ENCODE measurements at regions not wholly inside any gene's neighbourhood (a gene's known extent, or its start where the extent isn't known, plus 50 kb on each side); places are given as distances from the start of the nearest gene placed in this dataset.

DNA sequence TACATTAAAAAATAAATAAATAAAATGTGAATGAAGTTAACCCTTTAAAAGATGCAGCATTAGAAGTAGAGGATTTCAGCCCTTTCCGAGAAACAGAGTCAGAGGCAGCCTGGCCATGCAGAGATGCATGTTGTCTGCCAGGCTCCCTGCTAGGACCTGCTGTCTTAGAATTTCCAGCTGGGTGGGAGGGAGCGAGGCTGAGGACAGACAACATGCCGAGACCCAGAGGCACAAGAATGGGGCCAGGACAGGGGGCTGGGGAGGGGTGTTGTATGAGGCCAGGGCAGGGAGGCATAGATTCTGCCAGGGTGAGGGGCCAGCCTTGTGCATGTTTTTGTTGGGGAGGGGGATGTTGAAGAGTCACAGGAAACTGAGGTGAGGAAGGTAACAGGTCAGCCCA is 68.6 kb upstream of the NEURL1B start:
- POLR2A ChIA-PET = no interaction called here
- no peaks in the 10 kb centered on the region for H3K9me3 ChIP-seq
- no peak for DNase-seq
- TF ChIP-seq, protein P1, sequence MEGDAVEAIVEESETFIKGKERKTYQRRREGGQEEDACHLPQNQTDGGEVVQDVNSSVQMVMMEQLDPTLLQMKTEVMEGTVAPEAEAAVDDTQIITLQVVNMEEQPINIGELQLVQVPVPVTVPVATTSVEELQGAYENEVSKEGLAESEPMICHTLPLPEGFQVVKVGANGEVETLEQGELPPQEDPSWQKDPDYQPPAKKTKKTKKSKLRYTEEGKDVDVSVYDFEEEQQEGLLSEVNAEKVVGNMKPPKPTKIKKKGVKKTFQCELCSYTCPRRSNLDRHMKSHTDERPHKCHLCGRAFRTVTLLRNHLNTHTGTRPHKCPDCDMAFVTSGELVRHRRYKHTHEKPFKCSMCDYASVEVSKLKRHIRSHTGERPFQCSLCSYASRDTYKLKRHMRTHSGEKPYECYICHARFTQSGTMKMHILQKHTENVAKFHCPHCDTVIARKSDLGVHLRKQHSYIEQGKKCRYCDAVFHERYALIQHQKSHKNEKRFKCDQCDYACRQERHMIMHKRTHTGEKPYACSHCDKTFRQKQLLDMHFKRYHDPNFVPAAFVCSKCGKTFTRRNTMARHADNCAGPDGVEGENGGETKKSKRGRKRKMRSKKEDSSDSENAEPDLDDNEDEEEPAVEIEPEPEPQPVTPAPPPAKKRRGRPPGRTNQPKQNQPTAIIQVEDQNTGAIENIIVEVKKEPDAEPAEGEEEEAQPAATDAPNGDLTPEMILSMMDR (IDR thresholded peaks at IDR 0.05; ENCODE audit: insufficient read depth in 1 of 2, low read depth in 1 of 2, low read length in 1 of 2, severe bottlenecking in 1 of 2, unreplicated experiment in 1 of 2) = no peak
- Mint-ChIP-seq H3K4me3 (ENCODE audit: unreplicated experiment) (no peak overlapping the region), H3K4me1 (ENCODE audit: low read depth, unreplicated experiment) (peaks cover 22% of the 10 kb centered on the region), H3K27ac (ENCODE audit: unreplicated experiment) (no peak overlapping the region), H3K27me3 (ENCODE audit: insufficient read depth, unreplicated experiment) (peaks cover 2% of the 10 kb centered on the region), H3K9me3 (ENCODE audit: unreplicated experiment) (no peaks in the 10 kb centered on the region), H3K36me3 (ENCODE audit: insufficient read depth, unreplicated experiment) (no peaks in the 10 kb centered on the region)
- no peak overlapping the region for H3K4me3 ChIP-seq (ENCODE audit: low read depth, low read length)
- BruUV-seq (replicated peaks) = no TSS peak
- H3K27me3 ChIP-seq (replicated peaks; ENCODE audit: control insufficient read depth, insufficient read depth, low read length) = no peaks in the 10 kb centered on the region
- H3K36me3 ChIP-seq (ENCODE audit: control insufficient read depth, insufficient read depth, low read length) = no peaks in the 10 kb centered on the region
- intact Hi-C loops (cut with micrococcal nuclease; ENCODE audit: unreplicated experiment) = loop anchor here (5.0 to 10.0 kb wide), 2 partner anchors 98 to 125 kb away; no protein-coding TSS in a partner anchor
- peaks cover 9% of the 10 kb centered on the region for H3K4me1 ChIP-seq
- CTCF ChIA-PET = no interaction called here

DNA sequence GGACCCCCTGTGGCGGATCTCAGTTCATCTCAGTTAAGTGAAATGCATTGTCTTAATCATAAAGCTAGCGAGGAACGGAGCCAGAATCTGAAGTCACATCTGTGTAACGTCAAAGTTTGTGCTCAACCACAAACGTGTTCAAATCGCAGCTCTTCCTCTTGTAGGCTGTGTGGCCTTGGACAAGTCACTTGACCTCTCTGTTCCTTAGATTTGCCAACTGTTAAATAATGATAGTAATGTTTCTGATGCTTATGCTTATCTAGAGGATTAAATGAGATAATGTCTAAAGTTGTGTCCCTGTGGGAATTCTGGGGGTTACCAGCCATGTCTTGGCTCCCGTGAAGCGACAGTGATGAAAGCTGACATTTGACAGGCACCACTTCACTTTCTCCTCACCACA is 69.2 kb upstream of the NEURL1B start:
- Mint-ChIP-seq H3K4me1 (ENCODE audit: low read depth, unreplicated experiment) (peaks cover 20% of the 10 kb centered on the region), H3K36me3 (ENCODE audit: insufficient read depth, unreplicated experiment) (no peaks in the 10 kb centered on the region), H3K27me3 (ENCODE audit: insufficient read depth, unreplicated experiment) (peaks cover 2% of the 10 kb centered on the region), H3K27ac (ENCODE audit: unreplicated experiment) (no peak overlapping the region), H3K9me3 (ENCODE audit: unreplicated experiment) (no peaks in the 10 kb centered on the region), H3K4me3 (ENCODE audit: unreplicated experiment) (no peak overlapping the region)
- ChIA-PET POLR2A (no interaction called here), CTCF (interaction anchor here (0.6 kb wide), 1 partner anchor 978 kb away, joined by 3 read pairs; no protein-coding TSS in a partner anchor)
- intact Hi-C loops (cut with micrococcal nuclease; ENCODE audit: unreplicated experiment) = loop anchor here (5.0 to 10.0 kb wide), 2 partner anchors 97 to 125 kb away; no protein-coding TSS in a partner anchor
- TF ChIP-seq, protein P1 (IDR thresholded peaks at IDR 0.05; ENCODE audit: insufficient read depth in 1 of 2, low read depth in 1 of 2, low read length in 1 of 2, severe bottlenecking in 1 of 2, unreplicated experiment in 1 of 2) = no peak
- no peaks in the 10 kb centered on the region for H3K27me3 ChIP-seq (replicated peaks; ENCODE audit: control insufficient read depth, insufficient read depth, low read length)
- no peaks in the 10 kb centered on the region for H3K9me3 ChIP-seq
- peaks cover 8% of the 10 kb centered on the region for H3K4me1 ChIP-seq
- H3K36me3 ChIP-seq (ENCODE audit: control insufficient read depth, insufficient read depth, low read length) = no peaks in the 10 kb centered on the region
- BruUV-seq (replicated peaks) = no TSS peak
- DNase-seq = no peak
- H3K4me3 ChIP-seq (ENCODE audit: low read depth, low read length) = no peak overlapping the region

DNA sequence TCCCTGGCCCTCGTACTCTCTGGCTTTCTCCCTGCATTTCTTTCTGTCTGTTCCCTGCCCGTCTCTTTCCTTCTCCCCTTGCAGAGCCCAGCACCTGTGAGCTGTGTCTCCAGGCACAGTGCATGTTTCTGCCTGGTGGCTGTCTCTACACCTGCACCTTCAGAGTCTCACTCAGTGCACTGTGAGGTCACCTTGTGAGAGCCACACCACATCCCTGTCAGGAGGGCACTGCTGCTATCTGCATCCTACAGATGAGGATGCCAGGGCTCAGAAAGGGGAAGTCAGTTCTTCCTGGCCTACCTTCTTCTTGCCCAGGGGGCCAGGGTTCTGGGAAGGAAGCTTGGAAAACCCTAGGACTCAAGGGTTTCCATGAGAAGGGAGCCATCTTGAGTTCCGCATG is 69.7 kb upstream of the NEURL1B start:
- Histone ChIP-seq H3K36me3 (ENCODE audit: control insufficient read depth, insufficient read depth, low read length) (no peaks in the 10 kb centered on the region), H3K4me3 (ENCODE audit: low read depth, low read length) (no peak overlapping the region), H3K9me3 (no peaks in the 10 kb centered on the region), H3K27me3 (replicated peaks; ENCODE audit: control insufficient read depth, insufficient read depth, low read length) (no peaks in the 10 kb centered on the region), H3K4me1 (peaks cover 7% of the 10 kb centered on the region)
- no peaks in the 10 kb centered on the region for H3K27me3 Mint-ChIP-seq (ENCODE audit: insufficient read depth, unreplicated experiment)
- ChIA-PET CTCF (interaction anchor here (0.6 kb wide), 1 partner anchor 979 kb away, joined by 3 read pairs; no protein-coding TSS in a partner anchor), POLR2A (interaction anchor here (0.7 kb wide), 1 partner anchor 200 kb away, joined by 3 read pairs; no protein-coding TSS in a partner anchor)
- H3K36me3 Mint-ChIP-seq (ENCODE audit: insufficient read depth, unreplicated experiment) = no peaks in the 10 kb centered on the region
- BruUV-seq (replicated peaks) = no TSS peak
- H3K4me3 Mint-ChIP-seq (ENCODE audit: unreplicated experiment) = no peak overlapping the region
- no peaks in the 10 kb centered on the region for H3K9me3 Mint-ChIP-seq (ENCODE audit: unreplicated experiment)
- TF ChIP-seq, protein P1 (IDR thresholded peaks at IDR 0.05; ENCODE audit: insufficient read depth in 1 of 2, low read depth in 1 of 2, low read length in 1 of 2, severe bottlenecking in 1 of 2, unreplicated experiment in 1 of 2) = no peak
- no peak for DNase-seq
- no peak overlapping the region for H3K27ac Mint-ChIP-seq (ENCODE audit: unreplicated experiment)
- H3K4me1 Mint-ChIP-seq (ENCODE audit: low read depth, unreplicated experiment) = peaks cover 15% of the 10 kb centered on the region
- intact Hi-C loops (cut with micrococcal nuclease; ENCODE audit: unreplicated experiment) = loop anchor here (5.0 to 10.0 kb wide), 2 partner anchors 97 to 126 kb away; no protein-coding TSS in a partner anchor

All from Caco-2 (cell line).